Omental fat pad (tissue), 3 donors: ENCODE measurements at regions not wholly inside any gene's neighbourhood (a gene's known extent, or its start where the extent isn't known, plus 50 kb on each side); places are given as distances from the start of the nearest gene placed in this dataset.

Source experiments
- ATAC-seq: fragments of 150-250 bp; one replicate; pipeline ENCODE4 v1.9.1; 2016; ENCODE audit warnings: mild to moderate bottlenecking, moderate library complexity; ENCODE audit not compliant: low FRiP score
- DNase-seq: peaks from one replicate; pipeline ENCODE4 v3.0.0-alpha.2; 2019; ENCODE audit warnings: low spot score
- TF ChIP-seq, protein P1 (sequence below), 3 donors: fragments of 450-650 bp; IDR thresholded peaks; one replicate each; pipeline ENCODE4 v1.5.1; 2016 to 2017; ENCODE audit warnings: antibody characterized with exemption in 3 of 3, mild to moderate bottlenecking in 3 of 3, moderate library complexity in 2 of 3

DNA sequence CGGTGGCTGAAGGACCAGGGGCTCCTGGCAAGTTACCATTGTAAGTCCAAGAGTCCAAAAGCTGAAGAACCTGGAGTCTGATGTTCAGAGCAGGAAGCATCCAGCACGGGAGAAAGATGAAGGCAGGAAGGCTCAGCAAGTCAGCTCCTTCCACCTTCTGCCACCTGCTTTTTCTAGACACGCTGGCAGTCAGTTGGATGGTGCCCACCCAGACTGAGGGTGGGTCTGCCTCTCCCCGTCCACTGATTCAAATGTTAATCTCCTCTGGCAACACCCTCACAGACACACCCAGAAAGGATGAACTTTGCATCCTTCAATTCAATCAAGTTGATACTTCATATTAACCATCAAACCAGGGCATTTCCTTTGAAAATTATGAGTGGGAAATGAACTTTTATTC is 1272.4 kb upstream of the TMEM132C start:
- ATAC-seq = no peak
- TF ChIP-seq, protein P1, sequence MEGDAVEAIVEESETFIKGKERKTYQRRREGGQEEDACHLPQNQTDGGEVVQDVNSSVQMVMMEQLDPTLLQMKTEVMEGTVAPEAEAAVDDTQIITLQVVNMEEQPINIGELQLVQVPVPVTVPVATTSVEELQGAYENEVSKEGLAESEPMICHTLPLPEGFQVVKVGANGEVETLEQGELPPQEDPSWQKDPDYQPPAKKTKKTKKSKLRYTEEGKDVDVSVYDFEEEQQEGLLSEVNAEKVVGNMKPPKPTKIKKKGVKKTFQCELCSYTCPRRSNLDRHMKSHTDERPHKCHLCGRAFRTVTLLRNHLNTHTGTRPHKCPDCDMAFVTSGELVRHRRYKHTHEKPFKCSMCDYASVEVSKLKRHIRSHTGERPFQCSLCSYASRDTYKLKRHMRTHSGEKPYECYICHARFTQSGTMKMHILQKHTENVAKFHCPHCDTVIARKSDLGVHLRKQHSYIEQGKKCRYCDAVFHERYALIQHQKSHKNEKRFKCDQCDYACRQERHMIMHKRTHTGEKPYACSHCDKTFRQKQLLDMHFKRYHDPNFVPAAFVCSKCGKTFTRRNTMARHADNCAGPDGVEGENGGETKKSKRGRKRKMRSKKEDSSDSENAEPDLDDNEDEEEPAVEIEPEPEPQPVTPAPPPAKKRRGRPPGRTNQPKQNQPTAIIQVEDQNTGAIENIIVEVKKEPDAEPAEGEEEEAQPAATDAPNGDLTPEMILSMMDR (IDR thresholded peaks at IDR 0.05) = no peak
- DNase-seq = no peak

DNA sequence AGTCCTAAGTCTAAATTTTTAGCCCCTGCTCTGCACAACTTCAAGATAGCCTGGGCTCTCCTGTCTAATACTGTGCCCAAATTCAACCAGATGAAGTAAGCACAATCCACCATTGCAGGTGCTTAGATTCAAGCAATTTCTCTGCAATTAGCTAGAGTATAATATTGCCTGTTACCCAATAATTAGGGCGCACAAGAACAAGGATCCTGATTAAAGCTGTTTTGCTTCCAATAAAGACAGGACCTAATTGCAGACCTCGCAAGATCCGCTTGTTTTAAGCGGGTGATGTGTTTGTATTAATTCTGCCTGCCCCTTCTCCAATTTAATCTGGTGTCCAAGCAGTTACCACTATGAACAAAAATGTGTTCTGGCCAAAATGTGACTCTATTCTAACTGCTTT is 1268.9 kb upstream of the TMEM132C start:
- TF ChIP-seq, protein P1 (IDR thresholded peaks at IDR 0.05) = no peak
- no peak for ATAC-seq
- DNase-seq = no peak

DNA sequence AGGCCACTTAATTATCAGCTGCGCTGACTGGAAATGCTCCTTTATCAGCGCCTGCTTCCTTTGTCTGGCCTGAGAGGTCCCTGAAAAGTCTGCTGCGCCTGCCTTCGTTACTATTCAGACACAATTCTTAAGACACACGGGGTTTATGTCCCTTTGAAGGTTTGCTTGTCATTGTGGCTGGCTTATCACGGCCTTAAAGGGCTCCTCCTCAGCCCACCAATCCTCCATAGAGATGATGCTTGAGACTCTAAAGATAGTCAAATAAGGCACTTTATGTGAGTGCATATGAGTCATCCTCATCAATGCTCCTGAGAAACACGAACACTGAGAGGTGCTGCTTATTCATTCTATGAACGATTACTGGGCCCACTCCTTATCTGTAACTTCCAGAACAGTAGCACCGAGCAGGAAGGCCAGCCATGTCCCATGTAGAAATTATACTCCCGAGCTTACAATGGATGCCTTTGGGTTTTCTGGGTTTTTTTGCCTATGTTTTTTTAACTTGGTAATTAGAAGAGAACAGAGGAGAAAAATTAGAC is 1268.2 kb upstream of the TMEM132C start:
- DNase-seq (no peak), ATAC-seq (no peak)
- TF ChIP-seq, protein P1 (IDR thresholded peaks at IDR 0.05) = no peak

DNA sequence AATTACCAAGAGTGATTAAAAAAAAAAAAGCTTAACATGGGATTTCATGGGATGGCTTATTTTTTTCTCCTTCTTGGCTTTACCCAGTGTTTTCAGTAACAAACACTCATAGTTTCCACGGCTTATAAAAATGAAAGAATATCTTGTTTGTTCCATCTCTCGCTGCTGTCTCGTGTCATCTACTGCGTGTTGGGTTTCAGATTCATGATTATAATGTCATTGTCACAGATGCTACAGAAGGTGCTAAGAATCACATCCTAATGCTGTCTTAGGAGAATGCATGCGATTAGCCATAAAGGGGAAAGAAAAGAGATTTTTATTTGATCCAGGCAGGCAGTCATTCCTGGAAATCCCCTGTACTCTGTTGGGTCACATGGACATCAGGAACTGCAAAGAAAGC is 1267.6 kb upstream of the TMEM132C start:
- TF ChIP-seq, protein P1 (IDR thresholded peaks at IDR 0.05) = no peak
- no peak for DNase-seq
- no peak for ATAC-seq

DNA sequence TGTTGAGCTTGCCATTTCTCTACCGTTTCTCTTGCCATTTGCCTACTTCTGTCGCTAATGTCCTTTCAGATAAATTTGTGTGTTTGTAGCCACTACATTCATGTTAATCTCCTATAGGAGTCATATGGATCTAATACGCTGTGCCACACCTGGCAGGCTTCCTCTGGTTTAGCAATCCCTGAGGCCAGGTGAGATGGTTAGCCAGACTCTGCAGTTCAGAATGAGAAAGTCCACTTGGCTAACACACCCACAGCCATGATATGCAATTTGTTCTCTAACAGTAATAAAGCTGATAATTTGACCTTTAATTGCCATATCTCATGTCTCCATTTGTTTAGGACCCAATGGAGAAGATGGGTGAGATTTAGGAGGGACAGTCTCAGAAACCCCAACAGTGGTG is 1261.6 kb upstream of the TMEM132C start:
- DNase-seq (no peak), ATAC-seq (no peak)
- TF ChIP-seq, protein P1 (IDR thresholded peaks at IDR 0.05) = no peak

DNA sequence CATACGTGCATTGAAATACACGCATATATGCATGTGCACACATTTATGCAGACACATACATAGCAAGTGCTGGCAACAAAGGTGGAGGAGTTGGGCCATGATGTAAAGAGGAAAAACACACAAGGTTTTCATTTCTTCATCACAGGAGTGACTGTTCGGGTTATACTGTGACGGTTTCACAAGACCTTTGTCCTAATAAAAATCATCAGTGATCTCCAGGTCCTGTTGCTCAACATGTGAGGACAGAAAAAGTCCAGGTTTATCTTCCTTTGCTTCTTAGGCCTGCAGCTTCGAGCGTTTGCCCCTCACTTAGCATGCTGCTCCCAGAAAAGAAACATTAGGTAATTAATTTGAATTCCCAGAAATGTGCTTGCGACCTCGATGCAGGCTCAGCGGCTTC is 1260.0 kb upstream of the TMEM132C start:
- ATAC-seq (no peak), DNase-seq (no peak)
- TF ChIP-seq, protein P1 (IDR thresholded peaks at IDR 0.05) = no peak

DNA sequence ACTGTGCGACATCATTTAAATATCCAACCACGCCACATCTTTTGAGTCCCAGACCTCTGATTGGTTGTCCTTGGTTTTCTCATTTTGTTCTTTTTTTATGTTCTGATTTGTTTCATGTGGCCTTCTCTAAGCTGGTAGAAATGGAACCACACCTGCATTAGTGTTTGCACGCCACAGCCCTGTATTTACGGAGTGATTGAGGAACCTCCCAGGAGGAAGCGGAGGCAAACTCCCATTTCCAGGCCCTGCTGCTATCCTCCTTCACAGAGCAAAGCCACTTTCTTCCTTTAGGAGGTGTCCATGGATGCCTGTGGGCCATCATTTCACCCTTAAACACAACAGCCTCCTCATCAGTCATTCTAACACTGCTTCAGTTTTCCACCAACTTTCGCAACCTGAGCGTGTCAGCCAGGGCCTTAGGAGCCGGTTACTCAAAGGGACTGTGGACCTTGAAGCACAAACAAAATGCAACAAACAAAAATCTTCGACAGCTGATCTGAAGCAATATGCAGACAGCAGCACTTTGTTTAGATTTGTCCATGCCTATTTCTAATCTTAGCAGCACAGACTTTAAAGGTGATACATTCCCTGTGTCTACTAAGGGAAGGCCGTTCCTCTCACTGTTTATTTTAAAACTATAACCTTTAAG is 1258.1 kb upstream of the TMEM132C start:
- TF ChIP-seq, protein P1 (IDR thresholded peaks at IDR 0.05) = no peak
- ATAC-seq (no peak), DNase-seq (no peak)
